HG03520 (cell line): ENCODE measurements at regions not wholly inside any gene's neighbourhood (a gene's known extent, or its start where the extent isn't known, plus 50 kb on each side); places are given as distances from the start of the nearest gene placed in this dataset.

ENCODE experiments used
- ATAC-seq: cut with Tn5 transposase; IDR thresholded peaks from one replicate; pipeline ENCODE4 v1.9.1; 2021; ENCODE audit warnings: mild to moderate bottlenecking, moderate library complexity; ENCODE audit not compliant: unreplicated experiment

- no peak for ATAC-seq
Measured at GRCh38 chr4:74878323-74878722, 54.6 kb upstream of the PARM1 start.

- no peak for ATAC-seq
Measured at GRCh38 chr4:74875451-74875850, 57.5 kb upstream of the PARM1 start.

- peak; percentile 58 for ATAC-seq
Measured at GRCh38 chr4:74874753-74875367, 58.1 kb upstream of the PARM1 start.

GRCh38 chr4:74873545-74874301, 59.2 kb upstream of the PARM1 start:
- peak; percentile 92 for ATAC-seq

GRCh38 chr4:74858921-74859562, 64.7 kb upstream of the BTC start:
- no peak for ATAC-seq

- no peak for ATAC-seq
Measured at GRCh38 chr4:74855879-74856278, 61.6 kb upstream of the BTC start.

- no peak for ATAC-seq
Measured at GRCh38 chr4:74848774-74849173, 54.5 kb upstream of the BTC start.

- ATAC-seq: no peak
Measured at GRCh38 chr4:74845834-74846233, 51.5 kb upstream of the BTC start.
